ENCODE measurements at regions not wholly inside any gene's neighbourhood (a gene's known extent, or its start where the extent isn't known, plus 50 kb on each side); places are given as distances from the start of the nearest gene placed in this dataset.

- TF ChIP-seq POLR2AphosphoS5 (IDR thresholded peaks at IDR 0.05) (no peak), POLR2A (IDR thresholded peaks at IDR 0.05) (no peak)
- TF ChIP-seq, protein P1, sequence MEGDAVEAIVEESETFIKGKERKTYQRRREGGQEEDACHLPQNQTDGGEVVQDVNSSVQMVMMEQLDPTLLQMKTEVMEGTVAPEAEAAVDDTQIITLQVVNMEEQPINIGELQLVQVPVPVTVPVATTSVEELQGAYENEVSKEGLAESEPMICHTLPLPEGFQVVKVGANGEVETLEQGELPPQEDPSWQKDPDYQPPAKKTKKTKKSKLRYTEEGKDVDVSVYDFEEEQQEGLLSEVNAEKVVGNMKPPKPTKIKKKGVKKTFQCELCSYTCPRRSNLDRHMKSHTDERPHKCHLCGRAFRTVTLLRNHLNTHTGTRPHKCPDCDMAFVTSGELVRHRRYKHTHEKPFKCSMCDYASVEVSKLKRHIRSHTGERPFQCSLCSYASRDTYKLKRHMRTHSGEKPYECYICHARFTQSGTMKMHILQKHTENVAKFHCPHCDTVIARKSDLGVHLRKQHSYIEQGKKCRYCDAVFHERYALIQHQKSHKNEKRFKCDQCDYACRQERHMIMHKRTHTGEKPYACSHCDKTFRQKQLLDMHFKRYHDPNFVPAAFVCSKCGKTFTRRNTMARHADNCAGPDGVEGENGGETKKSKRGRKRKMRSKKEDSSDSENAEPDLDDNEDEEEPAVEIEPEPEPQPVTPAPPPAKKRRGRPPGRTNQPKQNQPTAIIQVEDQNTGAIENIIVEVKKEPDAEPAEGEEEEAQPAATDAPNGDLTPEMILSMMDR (IDR thresholded peaks at IDR 0.05): no peak
- intact Hi-C loops (cut with DNase I; ENCODE audit: low total_unique reads): no loop called here
These were observed 294.6 kb upstream of the PUM3 start for GRCh38 chr9:3138231-3139229.

GRCh38 chr9:3137347-3137695 lies 293.4 kb upstream of the PUM3 start:
- H3K4me3 ChIP-seq: no peak overlapping the region
- no peak for DNase-seq (ENCODE audit: low spot score in 2 of 2)
- H3K27me3 ChIP-seq: no peaks in the 10 kb centered on the region
- H3K36me3 ChIP-seq: no peaks in the 10 kb centered on the region
- no peaks in the 10 kb centered on the region for H3K4me1 ChIP-seq
- peaks cover 0 to 4% of the 10 kb centered on the region in 2 donors for H3K9me3 ChIP-seq
- no peak overlapping the region for H3K27ac ChIP-seq
- intact Hi-C loops (cut with DNase I; ENCODE audit: low total_unique reads): no loop called here
- no peak for TF ChIP-seq POLR2A (IDR thresholded peaks at IDR 0.05)
- no peak for TF ChIP-seq POLR2AphosphoS5 (IDR thresholded peaks at IDR 0.05)
- TF ChIP-seq, protein P1 (IDR thresholded peaks at IDR 0.05): no peak

More at GRCh38 chr9:3138231-3139229, 294.6 kb upstream of the PUM3 start:
- no peak overlapping the region for H3K27ac ChIP-seq
- no peak overlapping the region for H3K4me3 ChIP-seq
- H3K36me3 ChIP-seq: no peaks in the 10 kb centered on the region
- peaks cover 0 to 4% of the 10 kb centered on the region in 2 donors for H3K9me3 ChIP-seq
- no peaks in the 10 kb centered on the region for H3K4me1 ChIP-seq
- no peaks in the 10 kb centered on the region for H3K27me3 ChIP-seq
- no peak for DNase-seq (ENCODE audit: low spot score in 2 of 2)

DNA sequence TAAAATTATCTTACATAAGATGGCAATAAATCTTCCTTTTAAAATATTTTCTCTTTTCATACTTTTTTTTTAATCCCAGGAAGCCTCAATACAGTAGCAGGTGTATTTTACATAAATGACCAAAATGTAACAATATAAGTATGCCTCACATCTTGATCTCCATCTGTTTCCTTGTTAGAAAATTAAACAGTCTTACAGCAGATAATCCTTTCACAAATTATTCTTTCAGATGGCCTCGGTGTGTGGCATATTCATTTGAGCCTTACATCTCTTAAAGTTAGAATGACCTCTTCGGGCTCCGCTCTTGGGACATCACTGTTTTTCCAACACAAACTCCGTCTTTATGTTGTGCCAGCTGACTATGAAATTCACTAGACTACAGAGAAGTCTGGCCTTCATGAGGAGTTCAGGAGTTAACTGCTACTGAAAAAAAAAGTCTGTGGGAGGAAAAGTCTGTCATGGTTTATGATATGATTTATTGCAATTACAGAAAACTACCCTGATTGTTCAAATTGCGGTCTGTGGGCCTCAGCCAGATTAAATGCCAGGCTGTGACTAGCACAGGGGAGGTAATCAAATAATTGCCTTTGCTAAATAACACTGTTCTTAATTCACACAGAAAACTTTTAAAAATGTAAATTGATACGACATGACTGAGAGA lies 292.9 kb upstream of the PUM3 start:
- intact Hi-C loops (cut with DNase I; ENCODE audit: low total_unique reads): no loop called here
- TF ChIP-seq POLR2A (IDR thresholded peaks at IDR 0.05): no peak
- Histone ChIP-seq H3K4me3 (no peak overlapping the region), H3K4me1 (no peaks in the 10 kb centered on the region), H3K9me3 (peaks cover 0 to 4% of the 10 kb centered on the region in 2 donors), H3K27me3 (no peaks in the 10 kb centered on the region), H3K36me3 (no peaks in the 10 kb centered on the region), H3K27ac (no peak overlapping the region)
- DNase-seq (ENCODE audit: low spot score in 2 of 2): no peak

DNA sequence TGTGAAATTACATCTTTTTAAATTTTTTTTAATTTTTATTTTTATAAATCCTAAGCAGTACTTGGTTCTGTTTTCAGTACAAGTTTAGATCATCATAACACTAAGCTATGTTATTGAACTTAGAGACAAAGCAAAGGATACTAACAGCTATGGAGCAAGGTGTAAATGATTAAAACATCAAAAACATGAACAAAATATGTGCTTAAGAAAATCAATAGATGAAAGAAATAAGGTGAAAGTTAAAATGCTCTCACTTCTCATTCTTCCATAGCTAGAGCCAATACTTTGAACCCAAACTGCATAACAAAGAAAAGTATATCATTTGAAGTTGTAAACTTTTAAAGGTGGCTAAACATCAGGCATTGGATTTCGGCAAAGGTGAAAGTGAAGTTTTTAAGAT lies 292.3 kb upstream of the PUM3 start:
- TF ChIP-seq POLR2AphosphoS5 (IDR thresholded peaks at IDR 0.05) (no peak), POLR2A (IDR thresholded peaks at IDR 0.05) (no peak)
- TF ChIP-seq, protein P1 (IDR thresholded peaks at IDR 0.05): no peak
- intact Hi-C loops (cut with DNase I; ENCODE audit: low total_unique reads): no loop called here

DNA sequence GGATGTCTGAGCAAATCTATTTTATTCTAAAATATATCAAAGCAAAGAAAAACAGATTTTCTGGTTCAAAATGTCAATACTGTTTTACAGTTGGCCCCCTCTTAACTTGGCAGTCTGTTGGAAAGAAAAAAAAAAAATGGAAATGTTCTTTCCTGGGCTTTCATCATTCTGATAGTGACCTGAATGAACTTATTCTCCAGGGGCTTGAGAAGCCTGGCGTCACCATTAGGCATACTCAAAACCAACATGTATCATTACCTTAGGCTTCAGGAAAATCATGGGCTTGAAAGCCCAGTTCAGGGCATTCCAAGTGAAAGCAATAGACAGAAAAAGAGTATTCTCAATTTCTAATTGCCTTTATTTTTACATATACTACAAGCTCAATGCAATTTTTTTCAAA lies 283.7 kb upstream of the PUM3 start:
- intact Hi-C loops (cut with DNase I; ENCODE audit: low total_unique reads): no loop called here
- no peaks in the 10 kb centered on the region for H3K36me3 ChIP-seq
- no peak for TF ChIP-seq POLR2A (IDR thresholded peaks at IDR 0.05)
- TF ChIP-seq, protein P1 (IDR thresholded peaks at IDR 0.05): no peak
- TF ChIP-seq POLR2AphosphoS5 (IDR thresholded peaks at IDR 0.05): no peak

More for the DNA sequence above, 292.3 kb upstream of the PUM3 start:
- H3K4me1 ChIP-seq: no peaks in the 10 kb centered on the region
- no peak overlapping the region for H3K4me3 ChIP-seq
- no peaks in the 10 kb centered on the region for H3K27me3 ChIP-seq
- no peak for DNase-seq (ENCODE audit: low spot score in 2 of 2)
- no peak overlapping the region for H3K27ac ChIP-seq
- no peaks in the 10 kb centered on the region for H3K36me3 ChIP-seq
- peaks cover 0 to 4% of the 10 kb centered on the region in 2 donors for H3K9me3 ChIP-seq

More for the DNA sequence above, 283.7 kb upstream of the PUM3 start:
- H3K27ac ChIP-seq: no peak overlapping the region
- no peaks in the 10 kb centered on the region for H3K4me1 ChIP-seq
- DNase-seq (ENCODE audit: low spot score in 2 of 2): no peak
- H3K4me3 ChIP-seq: no peak overlapping the region
- no peaks in the 10 kb centered on the region for H3K27me3 ChIP-seq
- no peaks in the 10 kb centered on the region for H3K9me3 ChIP-seq
